Nephron (organoid): ENCODE measurements at regions not wholly inside any gene's neighbourhood (a gene's known extent, or its start where the extent isn't known, plus 50 kb on each side); places are given as distances from the start of the nearest gene placed in this dataset.

Experiments used
- H3K27ac Mint-ChIP-seq, 3 experiments: 2 replicates each; pipeline ENCODE4 v1.8.0; 2020; ENCODE audit warnings: mixed read lengths in 3 of 3, mild to moderate bottlenecking in 2 of 3, moderate library complexity in 1 of 3
- H3K27me3 Mint-ChIP-seq: 2 replicates; pipeline ENCODE4 v1.8.0; 2021; ENCODE audit warnings: low read depth, mild to moderate bottlenecking, moderate library complexity, mixed read lengths
- H3K36me3 Mint-ChIP-seq: 2 replicates; pipeline ENCODE4 v1.8.0; 2020; ENCODE audit warnings: low read depth, mixed read lengths
- H3K4me1 Mint-ChIP-seq: 2 replicates; pipeline ENCODE4 v1.8.0; 2020; ENCODE audit warnings: mixed read lengths
- H3K4me3 Mint-ChIP-seq, 3 experiments: 2 replicates each; pipeline ENCODE4 v1.8.0; 2020; ENCODE audit warnings: mild to moderate bottlenecking in 3 of 3, mixed read lengths in 3 of 3, moderate library complexity in 2 of 3
- H3K9me3 Mint-ChIP-seq: 2 replicates; pipeline ENCODE4 v1.8.0; 2020; ENCODE audit warnings: mixed read lengths
- CTCF ChIP-seq, 3 experiments: fragments of 200-600 bp; sonication (generic); IDR thresholded peaks; one replicate each; pipeline ENCODE4 v1.5.0; 2021; ENCODE audit warnings: antibody characterized with exemption in 3 of 3; ENCODE audit not compliant: unreplicated experiment in 3 of 3

GRCh38 chr4:20454515-20454914 is 202.8 kb downstream of the SLIT2 start:
- Mint-ChIP-seq H3K4me1 (no peaks in the 10 kb centered on the region), H3K4me3 (no peak overlapping the region), H3K9me3 (no peaks in the 10 kb centered on the region), H3K27me3 (no peaks in the 10 kb centered on the region), H3K36me3 (no peaks in the 10 kb centered on the region), H3K27ac (no peak overlapping the region)
- no peak for TF ChIP-seq CTCF (IDR thresholded peaks at IDR 0.05; ENCODE audit: unreplicated experiment in 3 of 3)

- H3K27me3 Mint-ChIP-seq: no peaks in the 10 kb centered on the region
- H3K4me1 Mint-ChIP-seq: no peaks in the 10 kb centered on the region
- TF ChIP-seq CTCF (IDR thresholded peaks at IDR 0.05; ENCODE audit: unreplicated experiment in 3 of 3): no peak
- H3K4me3 Mint-ChIP-seq: no peak overlapping the region
- no peaks in the 10 kb centered on the region for H3K9me3 Mint-ChIP-seq
- H3K36me3 Mint-ChIP-seq: no peaks in the 10 kb centered on the region
- no peak overlapping the region for H3K27ac Mint-ChIP-seq
Measured at GRCh38 chr4:20456407-20456806, 204.7 kb downstream of the SLIT2 start.

- no peak overlapping the region for H3K4me3 Mint-ChIP-seq
- no peaks in the 10 kb centered on the region for H3K9me3 Mint-ChIP-seq
- H3K27ac Mint-ChIP-seq: no peak overlapping the region
- no peaks in the 10 kb centered on the region for H3K4me1 Mint-ChIP-seq
- H3K36me3 Mint-ChIP-seq: peaks cover 8% of the 10 kb centered on the region
- no peak for TF ChIP-seq CTCF (IDR thresholded peaks at IDR 0.05; ENCODE audit: unreplicated experiment in 3 of 3)
- H3K27me3 Mint-ChIP-seq: no peaks in the 10 kb centered on the region
Measured at GRCh38 chr4:20462426-20463175, 210.9 kb downstream of the SLIT2 start.

GRCh38 chr4:20463176-20463430 is 211.4 kb downstream of the SLIT2 start:
- Mint-ChIP-seq H3K27me3 (no peaks in the 10 kb centered on the region), H3K4me1 (no peaks in the 10 kb centered on the region), H3K36me3 (peaks cover 8% of the 10 kb centered on the region), H3K27ac (no peak overlapping the region), H3K4me3 (no peak overlapping the region), H3K9me3 (no peaks in the 10 kb centered on the region)
- no peak for TF ChIP-seq CTCF (IDR thresholded peaks at IDR 0.05; ENCODE audit: unreplicated experiment in 3 of 3)

- Mint-ChIP-seq H3K27me3 (no peaks in the 10 kb centered on the region), H3K4me1 (peaks cover 9% of the 10 kb centered on the region), H3K9me3 (no peaks in the 10 kb centered on the region), H3K36me3 (peaks cover 8% of the 10 kb centered on the region), H3K27ac (no peak overlapping the region), H3K4me3 (no peak overlapping the region)
- no peak for TF ChIP-seq CTCF (IDR thresholded peaks at IDR 0.05; ENCODE audit: unreplicated experiment in 3 of 3)
Measured at GRCh38 chr4:20464381-20464780, 212.7 kb downstream of the SLIT2 start.

GRCh38 chr4:20474119-20474518 is 222.4 kb downstream of the SLIT2 start:
- Mint-ChIP-seq H3K27me3 (no peaks in the 10 kb centered on the region), H3K36me3 (no peaks in the 10 kb centered on the region), H3K9me3 (no peaks in the 10 kb centered on the region), H3K4me3 (no peak overlapping the region), H3K27ac (no peak overlapping the region), H3K4me1 (peaks cover 1% of the 10 kb centered on the region)
- TF ChIP-seq CTCF (IDR thresholded peaks at IDR 0.05; ENCODE audit: unreplicated experiment in 3 of 3): no peak
